ENCODE measurements at regions not wholly inside any gene's neighbourhood (a gene's known extent, or its start where the extent isn't known, plus 50 kb on each side); places are given as distances from the start of the nearest gene placed in this dataset.

DNA sequence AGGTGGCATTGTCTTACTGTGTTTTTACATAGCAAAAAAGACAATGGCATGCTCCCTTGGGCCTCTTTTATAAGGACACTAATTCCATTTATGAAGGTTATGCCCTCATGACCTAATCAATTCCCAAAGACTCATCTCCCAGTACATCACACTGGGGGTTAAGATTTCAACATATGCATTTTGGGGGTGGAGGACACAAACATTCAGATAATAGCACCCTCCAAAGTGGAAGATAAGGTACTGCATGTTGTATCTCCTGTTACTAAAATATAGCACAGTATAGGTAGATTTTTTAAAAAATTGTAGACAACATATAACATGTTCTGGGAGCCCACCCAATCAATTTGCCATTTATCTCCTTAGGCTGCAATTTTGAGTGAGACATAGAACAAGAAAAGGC, 221.2 kb downstream of the LIG4 start:
- POLR2A ChIA-PET = interaction anchor here (0.5 kb wide), 1 partner anchor 83 kb away, joined by 3 read pairs; no protein-coding TSS in a partner anchor
- Histone ChIP-seq H3K27ac (ENCODE audit: extremely low read depth, low read depth, low read length) (no peak overlapping the region), H3K36me3 (ENCODE audit: control insufficient read depth, insufficient read depth, low read length) (no peaks in the 10 kb centered on the region), H4K20me1 (replicated peaks; ENCODE audit: control insufficient read depth, insufficient read depth, low read length) (no peaks in the 10 kb centered on the region), H3K9me3 (replicated peaks; ENCODE audit: control insufficient read depth, insufficient read depth, low read depth, low read length) (no peaks in the 10 kb centered on the region), H3K79me2 (ENCODE audit: control insufficient read depth, insufficient read depth, low read length) (no peaks in the 10 kb centered on the region), H3K4me1 (replicated peaks in 1 of 2; ENCODE audit: control insufficient read depth in 2 of 2, insufficient read depth in 2 of 2, low read length in 2 of 2) (no peaks in the 10 kb centered on the region), H2AFZ (ENCODE audit: low read depth, low read length) (no peak overlapping the region), H3K4me2 (ENCODE audit: insufficient read depth, low read length) (no peak overlapping the region), H3K4me3 (no peak overlapping the region), H3K27me3 (ENCODE audit: control insufficient read depth in 2 of 2, insufficient read depth in 2 of 2, low read length in 2 of 2) (no peaks in the 10 kb centered on the region), H3K9ac (ENCODE audit: insufficient read depth in 1 of 2, low read depth in 2 of 2, low read length in 2 of 2) (no peak overlapping the region), H3K9me1 (ENCODE audit: control insufficient read depth, insufficient read depth, low read length) (no peaks in the 10 kb centered on the region)
- DNase-seq (ENCODE audit: extremely low read depth in 1 of 4, low spot score in 3 of 4) (peak; percentile 14 to 54 (median 24)), ATAC-seq (peak; percentile 82), FAIRE-seq (no peak)
- in situ Hi-C loops (cut with MboI) = no loop called here
- intact Hi-C loops (cut with micrococcal nuclease) = loop anchor here (2.0 to 5.0 kb wide), 3 partner anchors 92 to 127 kb away; a partner anchor contains a TSS
- no TSS peak for BruUV-seq (replicated peaks)
- CTCF ChIA-PET (ENCODE audit: low intra/inter-chr PET ratio) = no interaction called here
- no peak for TF ChIP-seq KDM2B (CRISPR knock-in tag; IDR thresholded peaks at IDR 0.05)
- TF ChIP-seq BRF2 (IDR thresholded peaks at IDR 0.05; ENCODE audit: borderline replicate concordance, insufficient read depth, insufficient read length) = no peak
- TF ChIP-seq CTCF (IDR thresholded peaks at IDR 0.05 in 2 of 3, conservative IDR thresholded peaks at IDR 0.05 in 1 of 3; ENCODE audit: insufficient read depth in 2 of 3, low read depth in 1 of 3, low read length in 3 of 3) = peak in 1 of 3 experiments; percentile 89; a peak in 2 of 6 replicates
- TF ChIP-seq ZNF224 (CRISPR knock-in tag; IDR thresholded peaks at IDR 0.05) = no peak
- TF ChIP-seq HOMEZ (CRISPR knock-in tag; IDR thresholded peaks at IDR 0.05) = no peak
- no peak for TF ChIP-seq LARP7 (IDR thresholded peaks at IDR 0.05)
- TF ChIP-seq SP2 (IDR thresholded peaks at IDR 0.05; ENCODE audit: extremely low read depth, low read depth, low read length, poor library complexity, severe bottlenecking) = no peak
- TF ChIP-seq NCOA4 (IDR thresholded peaks at IDR 0.05; ENCODE audit: partially characterized antibody) = no peak
- TF ChIP-seq PHTF2 (CRISPR knock-in tag; IDR thresholded peaks at IDR 0.05) = no peak
- no peak for TF ChIP-seq PTRF (tag; IDR thresholded peaks at IDR 0.05)
- TF ChIP-seq ZNF699 (CRISPR knock-in tag; IDR thresholded peaks at IDR 0.05; ENCODE audit: insufficient replicate concordance) = no peak
- TF ChIP-seq, protein P1, sequence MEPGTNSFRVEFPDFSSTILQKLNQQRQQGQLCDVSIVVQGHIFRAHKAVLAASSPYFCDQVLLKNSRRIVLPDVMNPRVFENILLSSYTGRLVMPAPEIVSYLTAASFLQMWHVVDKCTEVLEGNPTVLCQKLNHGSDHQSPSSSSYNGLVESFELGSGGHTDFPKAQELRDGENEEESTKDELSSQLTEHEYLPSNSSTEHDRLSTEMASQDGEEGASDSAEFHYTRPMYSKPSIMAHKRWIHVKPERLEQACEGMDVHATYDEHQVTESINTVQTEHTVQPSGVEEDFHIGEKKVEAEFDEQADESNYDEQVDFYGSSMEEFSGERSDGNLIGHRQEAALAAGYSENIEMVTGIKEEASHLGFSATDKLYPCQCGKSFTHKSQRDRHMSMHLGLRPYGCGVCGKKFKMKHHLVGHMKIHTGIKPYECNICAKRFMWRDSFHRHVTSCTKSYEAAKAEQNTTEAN (CRISPR knock-in tag; IDR thresholded peaks at IDR 0.05) = no peak
- TF ChIP-seq SREBF1 (IDR thresholded peaks at IDR 0.05; ENCODE audit: borderline replicate concordance, low read depth, low read length) = no peak
- TF ChIP-seq, protein P2, sequence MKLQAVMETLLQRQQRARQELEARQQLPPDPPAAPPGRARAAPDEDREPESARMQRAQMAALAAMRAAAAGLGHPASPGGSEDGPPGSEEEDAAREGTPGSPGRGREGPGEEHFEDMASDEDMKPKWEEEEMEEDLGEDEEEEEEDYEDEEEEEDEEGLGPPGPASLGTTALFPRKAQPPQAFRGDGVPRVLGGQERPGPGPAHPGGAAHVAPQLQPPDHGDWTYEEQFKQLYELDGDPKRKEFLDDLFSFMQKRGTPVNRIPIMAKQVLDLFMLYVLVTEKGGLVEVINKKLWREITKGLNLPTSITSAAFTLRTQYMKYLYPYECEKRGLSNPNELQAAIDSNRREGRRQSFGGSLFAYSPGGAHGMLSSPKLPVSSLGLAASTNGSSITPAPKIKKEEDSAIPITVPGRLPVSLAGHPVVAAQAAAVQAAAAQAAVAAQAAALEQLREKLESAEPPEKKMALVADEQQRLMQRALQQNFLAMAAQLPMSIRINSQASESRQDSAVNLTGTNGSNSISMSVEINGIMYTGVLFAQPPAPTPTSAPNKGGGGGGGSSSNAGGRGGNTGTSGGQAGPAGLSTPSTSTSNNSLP (IDR thresholded peaks at IDR 0.05; ENCODE audit: borderline replicate concordance, low read depth, low read length) = peak; percentile 58; the same call in 1 of the 2 replicates
- no peak for TF ChIP-seq NR4A1 (CRISPR knock-in tag; IDR thresholded peaks at IDR 0.05)
- TF ChIP-seq NR4A1 (tag; IDR thresholded peaks at IDR 0.05) = no peak

Measured in K562 (cell line).